WERI-Rb-1 (cell line): ENCODE measurements at regions not wholly inside any gene's neighbourhood (a gene's known extent, or its start where the extent isn't known, plus 50 kb on each side); places are given as distances from the start of the nearest gene placed in this dataset.

Experiments
- DNase-seq: peaks from one replicate; pipeline ENCODE4 v3.0.0-alpha.2; 2020
- H3K27ac ChIP-seq: fragments of 250-450 bp; sonication (Bioruptor Pico); 2 replicates; pipeline ENCODE4 v1.5.1; 2020; ENCODE audit warnings: mild to moderate bottlenecking, moderate library complexity
- H3K27me3 ChIP-seq: fragments of 250-450 bp; sonication (Bioruptor Pico); 2 replicates; pipeline ENCODE4 v1.5.1; 2021; ENCODE audit warnings: mild to moderate bottlenecking, low read depth, moderate library complexity; ENCODE audit not compliant: insufficient read depth, severe bottlenecking
- H3K36me3 ChIP-seq: fragments of 250-450 bp; sonication (Bioruptor Pico); 2 replicates; pipeline ENCODE4 v1.5.1; 2020; ENCODE audit warnings: mild to moderate bottlenecking, moderate library complexity
- H3K4me3 ChIP-seq: 2 replicates; pipeline ENCODE4 v1.5.1; 2011; ENCODE audit warnings: low read depth, mild to moderate bottlenecking, control low read depth, low read length
- H3K9me3 ChIP-seq: fragments of 250-450 bp; sonication (Bioruptor Pico); 2 replicates; pipeline ENCODE4 v1.5.1; 2021; ENCODE audit warnings: mild to moderate bottlenecking, moderate library complexity; ENCODE audit not compliant: severe bottlenecking
- CTCF ChIP-seq: IDR thresholded peaks from 2 replicates; pipeline ENCODE4 v1.5.1; 2011; ENCODE audit warnings: low read depth, mild to moderate bottlenecking, control low read depth, inconsistent platforms, low read length

GRCh38 chr10:78535716-78536218 lies 502.1 kb downstream of the RPS24 start:
- Histone ChIP-seq H3K9me3 (no peaks in the 10 kb centered on the region), H3K36me3 (no peaks in the 10 kb centered on the region), H3K27me3 (no peaks in the 10 kb centered on the region), H3K4me3 (no peak overlapping the region), H3K27ac (no peak overlapping the region)
- no peak for TF ChIP-seq CTCF
- DNase-seq, result no peak

GRCh38 chr10:78537018-78537417 lies 503.4 kb downstream of the RPS24 start:
- Histone ChIP-seq H3K36me3 (no peaks in the 10 kb centered on the region), H3K27me3 (no peaks in the 10 kb centered on the region), H3K9me3 (no peaks in the 10 kb centered on the region), H3K4me3 (no peak overlapping the region), H3K27ac (no peak overlapping the region)
- no peak for TF ChIP-seq CTCF
- DNase-seq, result no peak

- TF ChIP-seq CTCF, result no peak
- Histone ChIP-seq H3K36me3 (no peaks in the 10 kb centered on the region), H3K27me3 (no peaks in the 10 kb centered on the region), H3K9me3 (no peaks in the 10 kb centered on the region), H3K4me3 (no peak overlapping the region), H3K27ac (no peak overlapping the region)
- DNase-seq, result no peak
These were observed 505.6 kb downstream of the RPS24 start for GRCh38 chr10:78539247-78539766.

GRCh38 chr10:78540355-78541076 lies 506.9 kb downstream of the RPS24 start:
- TF ChIP-seq CTCF, result no peak
- H3K36me3 ChIP-seq, result no peaks in the 10 kb centered on the region
- H3K9me3 ChIP-seq, result no peaks in the 10 kb centered on the region

GRCh38 chr10:78541481-78542140 lies 507.9 kb downstream of the RPS24 start:
- TF ChIP-seq CTCF, result no peak
- Histone ChIP-seq H3K27me3 (no peaks in the 10 kb centered on the region), H3K4me3 (no peak overlapping the region), H3K9me3 (no peaks in the 10 kb centered on the region), H3K27ac (no peak overlapping the region), H3K36me3 (no peaks in the 10 kb centered on the region)
- no peak for DNase-seq

More at GRCh38 chr10:78540355-78541076, 506.9 kb downstream of the RPS24 start:
- H3K27me3 ChIP-seq, result no peaks in the 10 kb centered on the region
- H3K4me3 ChIP-seq, result no peak overlapping the region
- H3K27ac ChIP-seq, result no peak overlapping the region
- no peak for DNase-seq
